Glomerular visceral epithelial cell (primary cell): ENCODE measurements at regions not wholly inside any gene's neighbourhood (a gene's known extent, or its start where the extent isn't known, plus 50 kb on each side); places are given as distances from the start of the nearest gene placed in this dataset.
A peak's percentile ranks its signal among the peaks of the same experiment; 100 is the strongest.
"Not testable (repeated sequence)": the region's sequence is repeated elsewhere in the genome, so short reads cannot be mapped to it uniquely, and the experiment has no call there.

Source experiments
- DNase-seq: peaks from one replicate; pipeline ENCODE4 v3.0.0-alpha.2; 2016; ENCODE audit errors: extremely low spot score

DNA sequence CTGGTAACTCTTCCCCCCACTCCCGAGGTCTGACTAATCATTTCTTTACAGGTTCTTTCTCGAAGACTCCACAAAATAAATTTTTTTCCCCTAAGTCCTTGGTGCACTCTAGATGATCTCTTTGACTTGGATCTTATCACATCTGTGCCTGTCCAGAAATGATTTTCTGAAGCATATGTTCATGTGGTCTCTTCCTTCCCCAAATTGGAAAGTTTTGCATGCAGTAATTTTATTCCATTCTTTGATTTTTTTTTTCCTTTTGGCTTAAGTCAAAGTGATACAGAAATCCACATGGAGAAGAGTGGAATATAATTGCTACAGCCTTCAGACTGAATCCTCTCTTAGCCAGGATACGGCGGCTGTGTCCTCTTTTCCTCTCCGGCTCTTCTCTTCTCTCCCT lies 213.3 kb downstream of the BMP4 start:
- no peak for DNase-seq

DNA sequence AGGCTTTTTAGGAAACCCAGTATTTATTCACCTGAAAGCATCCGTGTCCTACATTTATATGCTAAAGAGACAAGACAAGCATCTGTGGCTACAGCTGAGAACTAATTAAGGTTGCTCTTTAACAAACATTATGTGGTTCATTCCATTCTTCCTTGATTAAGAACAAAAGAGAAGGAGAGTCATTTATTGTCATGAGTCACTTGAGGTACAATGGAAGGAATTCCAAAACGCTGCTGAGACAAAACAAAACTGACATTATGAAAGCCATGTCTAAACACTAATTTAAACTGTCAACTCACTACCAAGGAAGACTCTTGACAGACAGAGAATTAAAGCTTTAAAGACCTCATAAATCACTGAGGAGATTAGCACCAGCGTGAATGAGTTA lies 214.4 kb downstream of the BMP4 start:
- no peak for DNase-seq

DNA sequence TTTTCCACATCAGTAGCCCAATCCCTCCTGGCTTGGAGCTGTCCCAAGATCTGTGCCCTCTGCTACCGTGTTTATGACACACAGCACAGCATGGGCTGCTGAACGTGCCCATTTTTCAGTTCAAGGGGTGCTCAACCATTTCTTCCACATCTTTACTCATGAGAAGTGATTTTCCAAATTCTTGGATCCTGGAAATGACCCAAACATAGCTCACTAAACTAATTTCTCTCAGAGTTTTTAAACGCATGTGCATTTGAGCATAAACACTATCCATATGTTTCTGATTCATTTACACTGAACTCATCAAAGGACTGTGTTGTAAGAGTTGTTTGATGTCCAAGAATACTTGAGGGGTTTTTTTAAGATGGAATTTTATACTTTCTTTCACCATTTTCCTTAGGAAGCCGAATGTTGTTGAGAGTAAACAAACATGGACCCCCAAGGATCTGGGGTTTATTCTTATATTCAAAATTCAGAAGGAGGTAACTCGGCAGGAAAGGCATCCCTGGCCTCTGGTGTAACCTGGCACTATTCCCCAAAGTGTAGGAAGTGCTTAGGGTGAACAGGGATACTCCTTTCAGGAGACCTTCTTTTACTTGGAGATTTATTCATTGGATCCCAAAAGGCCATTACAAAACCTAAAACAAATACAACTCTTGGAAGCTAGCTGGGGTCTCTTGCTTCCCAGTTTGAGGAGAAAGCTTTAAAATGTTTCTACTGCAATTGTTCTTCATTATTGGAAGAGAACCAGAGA lies 215.0 kb downstream of the BMP4 start:
- DNase-seq, result peak; percentile 90

DNA sequence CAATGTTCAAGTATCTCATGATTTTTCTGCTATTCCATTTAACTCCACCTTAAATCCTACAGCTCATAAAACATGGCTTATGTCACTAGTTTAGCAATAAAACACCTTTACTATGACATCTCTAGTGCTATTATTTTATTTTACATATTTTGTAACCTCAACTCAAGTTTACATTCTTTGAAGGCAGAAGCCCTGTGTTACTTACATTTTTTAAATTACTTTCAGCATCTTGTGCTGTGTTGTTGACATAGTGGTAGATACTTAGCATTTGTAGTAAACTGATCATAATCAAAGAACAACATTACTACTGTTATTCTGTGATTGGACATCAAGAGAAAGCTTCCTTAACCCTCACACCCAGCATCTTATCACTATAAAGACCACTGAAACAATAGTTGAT lies 216.1 kb downstream of the BMP4 start:
- DNase-seq, result no peak

DNA sequence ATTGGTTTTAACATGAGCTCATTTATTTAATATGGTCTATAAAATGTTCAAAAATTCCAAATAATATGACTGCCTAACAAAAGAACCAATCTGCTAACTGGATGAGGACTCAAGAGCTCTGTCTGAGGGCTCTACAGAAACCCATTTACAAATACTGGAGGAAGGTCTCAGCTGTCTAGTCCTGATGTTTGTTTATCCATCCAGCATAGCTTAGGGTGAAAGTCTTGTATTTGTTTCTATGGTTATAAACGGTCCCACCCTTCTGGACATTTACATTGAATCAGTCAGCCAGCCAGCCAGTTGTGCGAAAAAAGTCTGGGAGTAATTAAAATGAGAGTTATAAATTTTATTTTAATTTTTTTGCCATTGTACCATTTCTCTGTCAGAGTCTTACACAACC lies 220.7 kb downstream of the BMP4 start:
- DNase-seq, result no peak

DNA sequence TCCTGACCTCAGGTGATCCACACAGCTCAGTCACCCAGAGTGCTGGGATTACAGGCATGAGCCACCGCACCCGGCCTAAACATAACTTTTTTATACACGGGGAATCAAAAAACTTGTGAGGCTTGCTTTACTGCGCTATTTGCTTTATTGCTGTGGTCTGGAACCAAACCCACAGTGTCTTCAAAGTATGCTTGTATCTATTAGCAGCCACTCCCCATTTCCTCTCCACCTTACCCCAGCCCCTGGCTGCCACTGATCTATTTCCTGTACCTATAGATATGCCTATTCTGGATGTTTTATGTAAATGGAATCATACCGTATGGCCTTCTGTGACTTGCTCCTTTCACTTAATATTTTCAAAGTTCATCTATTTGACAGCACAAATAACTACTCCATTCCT lies 233.4 kb downstream of the BMP4 start:
- DNase-seq, result no peak

DNA sequence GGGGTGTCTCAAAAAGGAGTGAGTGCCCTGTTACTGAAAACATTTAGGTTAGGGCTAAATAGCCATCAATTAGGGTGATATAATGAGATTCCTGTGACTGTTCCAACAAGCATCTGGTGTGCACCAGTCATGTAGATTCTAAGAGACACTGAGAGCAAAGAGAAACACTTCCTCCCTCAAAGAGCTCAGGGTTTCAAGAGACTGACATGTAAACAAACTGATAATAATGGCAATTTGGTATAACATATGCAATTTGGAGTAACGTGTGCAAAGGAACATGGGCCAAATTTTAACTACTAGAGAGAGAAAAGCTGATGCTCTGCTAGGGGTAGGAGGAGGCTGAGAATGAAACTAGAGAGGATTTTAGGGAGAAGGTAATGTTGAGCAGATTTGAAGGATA lies 237.1 kb downstream of the BMP4 start:
- DNase-seq, result no peak

DNA sequence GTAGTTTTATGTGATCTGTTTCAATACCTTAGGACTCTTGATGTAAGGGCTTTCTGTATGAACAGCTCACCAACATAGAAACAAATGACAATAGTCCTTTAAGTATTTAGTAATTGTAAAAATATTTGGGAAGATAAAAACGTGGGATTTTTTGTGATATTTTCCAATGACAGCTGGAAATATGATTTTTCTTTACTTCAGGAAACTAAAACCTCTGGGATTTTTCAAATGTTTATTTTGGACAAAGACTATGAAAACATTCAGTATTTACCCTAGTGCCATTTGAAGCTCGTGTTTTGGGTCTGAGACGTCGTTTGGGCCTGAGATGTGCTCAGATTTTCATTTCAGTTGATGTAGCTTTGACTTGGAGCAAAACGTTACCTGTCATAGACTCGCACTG lies 240.0 kb downstream of the BMP4 start:
- DNase-seq, result no peak

DNA sequence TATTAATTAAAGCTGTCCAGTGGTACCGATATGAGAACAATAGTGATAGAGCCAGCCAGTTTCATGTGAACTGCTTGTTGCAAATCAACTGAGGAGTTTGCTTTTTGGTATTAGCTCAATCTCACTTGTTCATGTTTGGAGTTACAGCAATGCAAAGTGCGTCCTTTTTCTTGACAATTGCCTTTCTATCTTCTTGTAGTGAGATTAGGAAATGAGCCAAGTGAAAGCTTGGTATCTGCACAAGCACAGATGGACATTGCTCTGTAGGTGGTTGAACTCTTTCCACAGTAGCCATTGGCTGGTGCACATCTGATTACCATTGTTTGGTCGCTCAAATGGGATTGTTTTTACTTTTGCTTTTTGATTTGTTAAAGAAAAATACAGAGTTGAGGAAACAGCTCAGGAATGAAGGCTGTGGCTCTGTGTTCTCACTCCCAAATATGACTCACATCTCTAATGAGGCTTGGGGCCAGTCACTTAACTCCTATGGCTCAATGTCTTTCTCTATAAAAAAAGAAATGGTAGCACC lies 241.4 kb downstream of the BMP4 start:
- peak; percentile 54 for DNase-seq

DNA sequence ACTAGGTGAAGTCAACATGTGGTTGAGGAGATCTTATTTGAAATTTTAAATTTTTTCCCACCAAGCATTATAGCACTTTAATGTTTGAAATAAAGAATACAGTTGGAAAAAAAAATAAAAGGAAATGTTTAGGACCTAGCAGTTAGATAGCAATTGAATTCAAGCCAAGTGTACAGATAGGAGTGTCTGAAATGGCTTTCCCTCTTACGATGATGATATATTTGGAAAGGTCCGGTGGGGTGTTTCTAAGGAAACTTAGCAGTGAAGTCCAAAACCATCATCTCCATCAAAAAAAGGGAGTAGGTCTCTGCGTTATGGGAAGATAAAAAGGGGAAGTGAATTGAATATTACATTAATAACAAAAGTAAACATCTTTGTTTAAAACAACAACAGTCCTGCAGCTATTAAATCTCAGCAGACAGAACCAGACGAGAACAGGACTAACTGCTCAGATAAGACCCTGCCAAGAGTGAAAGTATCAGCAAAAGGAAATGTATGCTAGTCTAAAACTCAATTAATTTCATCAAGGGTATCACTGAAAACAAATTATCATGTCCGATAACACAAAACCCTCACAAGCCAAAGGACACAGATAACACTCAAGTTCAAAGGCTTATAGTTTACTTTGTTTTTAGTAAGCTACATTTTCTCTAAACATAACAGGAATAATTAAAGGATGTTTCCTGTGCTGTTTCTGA lies 242.0 kb downstream of the BMP4 start:
- DNase-seq, result no peak

DNA sequence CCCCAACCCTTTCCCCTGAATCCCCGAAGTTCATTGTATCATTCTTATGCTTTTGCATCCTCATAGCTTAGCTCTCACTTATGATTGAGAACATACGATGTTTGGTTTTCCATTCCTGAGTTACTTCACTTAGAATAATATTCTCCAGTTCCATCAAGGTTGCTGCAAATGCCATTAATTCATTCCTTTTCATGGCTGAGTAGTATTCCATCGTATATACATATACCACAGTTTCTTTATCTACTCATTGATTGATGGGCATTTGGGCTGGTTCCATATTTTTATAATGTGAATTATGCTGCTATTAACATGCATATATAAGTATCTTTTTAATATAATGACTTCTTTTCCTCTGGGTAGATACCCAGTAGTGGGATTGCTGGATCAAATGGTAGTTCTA lies 243.7 kb downstream of the BMP4 start:
- DNase-seq, result not testable (repeated sequence)

DNA sequence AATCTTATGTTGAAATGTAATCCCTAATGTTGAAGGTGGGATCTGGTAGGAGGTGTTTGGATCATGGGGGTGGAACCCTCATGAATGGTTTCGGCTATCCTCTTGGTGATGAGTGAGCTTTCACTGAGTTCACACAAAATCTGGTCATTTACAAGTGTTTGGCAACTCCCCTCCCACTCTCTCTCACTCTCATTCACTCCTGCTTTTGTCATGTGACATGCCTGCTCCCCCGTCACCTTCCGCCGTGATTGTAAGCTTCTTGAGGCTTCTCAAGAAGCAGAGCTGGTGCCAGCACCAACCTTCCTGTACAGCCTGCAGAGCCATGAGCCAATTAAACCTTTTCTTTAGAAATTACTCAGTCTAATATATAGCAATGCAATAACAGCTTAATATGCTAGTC lies 245.4 kb downstream of the BMP4 start:
- DNase-seq, result no peak

DNA sequence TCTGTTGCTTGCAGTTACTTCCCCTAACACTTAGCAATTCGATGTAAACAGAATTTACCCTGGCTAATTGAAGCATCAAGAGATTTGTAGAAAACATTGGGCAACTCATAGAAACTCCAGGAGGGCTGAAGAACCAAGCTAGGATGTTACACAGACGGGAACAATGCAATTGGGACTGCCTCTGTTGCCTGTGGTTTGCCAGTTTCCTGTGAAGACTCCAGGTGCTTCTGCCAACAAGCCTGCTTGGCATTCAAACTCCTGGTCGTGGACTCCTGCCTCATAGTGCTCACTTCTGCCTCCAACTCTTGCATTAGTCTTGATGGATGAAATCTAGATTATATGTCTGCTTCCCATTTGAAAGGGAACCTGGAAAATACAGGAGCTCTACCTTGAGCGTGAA lies 246.0 kb downstream of the BMP4 start:
- peak; percentile 1 for DNase-seq

DNA sequence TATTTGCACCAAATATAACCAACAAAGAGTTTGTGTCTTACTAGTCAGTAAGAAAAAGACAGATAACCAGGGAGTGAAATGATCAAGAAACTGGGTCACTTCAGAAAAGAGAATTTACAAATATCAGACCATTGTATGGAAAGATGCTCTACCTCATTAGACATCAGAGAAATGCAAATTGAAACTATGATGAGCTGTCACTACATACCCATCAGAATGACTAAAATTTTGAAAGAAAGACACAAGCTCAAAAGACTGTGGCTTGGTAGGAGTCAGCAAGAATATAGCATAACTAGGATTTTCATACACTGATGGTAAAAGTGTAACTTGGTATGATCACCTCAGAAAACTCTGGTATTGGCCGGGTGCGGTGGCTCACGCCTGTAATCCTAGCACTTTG lies 247.2 kb downstream of the BMP4 start:
- DNase-seq, result no peak

DNA sequence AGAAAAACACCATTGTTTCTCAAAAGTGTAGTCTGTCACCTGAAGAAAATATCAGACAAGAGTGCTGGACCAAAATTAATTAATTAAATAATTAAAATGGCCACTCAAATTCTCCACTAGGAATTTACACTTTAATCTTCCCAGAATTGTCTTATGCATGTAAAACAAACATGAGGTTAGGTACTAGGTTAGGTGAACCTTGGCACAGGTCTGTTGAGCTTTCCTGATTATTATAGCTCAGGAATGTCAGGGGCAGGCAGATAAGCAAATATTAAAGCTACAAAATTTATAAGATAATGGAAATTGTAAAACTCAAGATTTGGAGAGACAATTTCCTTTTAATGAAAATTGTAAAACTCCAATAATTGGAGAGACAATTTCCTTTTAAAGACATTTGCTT lies 253.2 kb downstream of the BMP4 start:
- no peak for DNase-seq

DNA sequence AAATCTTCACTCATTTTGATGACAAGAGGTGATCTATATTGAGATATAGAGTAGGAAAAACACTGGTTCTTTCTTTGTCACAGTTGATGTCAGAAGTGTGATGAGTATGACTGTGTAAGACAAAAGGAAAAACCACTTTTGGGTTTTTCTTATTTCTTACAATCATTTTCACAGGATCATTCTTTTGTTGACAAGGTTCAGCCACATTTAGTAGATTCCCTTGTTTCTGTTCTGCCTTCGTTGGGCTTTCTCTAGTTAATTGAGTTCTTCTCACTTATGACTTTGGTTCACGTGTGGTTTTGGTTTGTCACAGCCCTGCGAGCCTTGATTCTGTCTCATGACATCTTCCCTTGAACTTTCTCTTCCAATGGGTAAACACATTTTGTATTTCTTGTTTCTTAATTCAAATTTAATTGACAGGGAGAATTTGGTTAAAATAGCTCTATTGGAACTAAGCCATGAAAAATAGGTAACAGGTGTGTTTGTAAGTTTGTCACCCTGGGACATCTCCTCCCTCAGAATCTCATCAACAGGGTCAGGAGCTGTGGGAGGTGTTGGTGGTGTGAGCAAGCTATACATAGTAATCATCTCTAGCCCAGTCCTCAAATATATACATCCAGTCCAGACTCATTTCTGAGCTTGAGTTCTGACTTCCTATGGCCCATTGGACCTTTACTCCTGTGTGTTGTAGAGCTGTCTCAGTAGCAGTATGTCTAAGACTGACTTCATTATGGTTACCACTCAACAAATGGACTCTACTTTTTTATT lies 255.3 kb downstream of the BMP4 start:
- DNase-seq, result no peak

DNA sequence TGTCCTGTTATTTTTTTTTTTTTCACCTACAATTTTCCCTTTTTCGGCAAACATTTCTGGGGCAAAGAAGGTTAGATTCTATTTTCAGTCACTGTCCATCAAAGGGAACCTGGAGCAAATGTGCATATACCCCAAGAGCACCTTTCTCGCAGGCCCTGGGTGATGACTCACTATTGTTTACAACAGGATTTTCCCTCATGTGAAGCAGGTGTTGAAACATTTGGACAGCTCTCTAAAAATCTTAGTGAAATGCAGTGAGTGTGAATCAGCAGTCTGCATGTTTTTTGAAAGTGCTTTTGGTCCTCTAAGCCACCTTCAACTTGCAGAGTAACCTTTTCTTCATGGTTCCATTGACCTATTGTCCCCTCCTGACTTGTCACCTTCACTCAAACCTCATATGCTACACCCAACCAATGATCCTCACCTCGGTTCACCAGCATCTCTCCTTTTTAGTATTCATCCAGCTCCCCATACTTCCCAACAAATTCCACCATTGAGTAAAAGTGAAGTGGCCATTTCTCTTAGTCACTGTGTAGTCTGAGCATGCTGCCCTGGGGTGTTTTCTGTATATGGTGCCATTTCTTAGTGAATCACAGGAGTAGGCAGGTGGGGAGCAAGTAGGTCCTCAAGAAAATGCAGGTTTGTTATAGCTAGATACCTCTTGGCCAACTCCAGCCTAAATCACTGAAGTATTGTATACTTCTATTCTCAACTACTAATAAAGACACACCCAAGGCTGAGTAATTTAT lies 260.2 kb downstream of the BMP4 start:
- DNase-seq, result no peak

DNA sequence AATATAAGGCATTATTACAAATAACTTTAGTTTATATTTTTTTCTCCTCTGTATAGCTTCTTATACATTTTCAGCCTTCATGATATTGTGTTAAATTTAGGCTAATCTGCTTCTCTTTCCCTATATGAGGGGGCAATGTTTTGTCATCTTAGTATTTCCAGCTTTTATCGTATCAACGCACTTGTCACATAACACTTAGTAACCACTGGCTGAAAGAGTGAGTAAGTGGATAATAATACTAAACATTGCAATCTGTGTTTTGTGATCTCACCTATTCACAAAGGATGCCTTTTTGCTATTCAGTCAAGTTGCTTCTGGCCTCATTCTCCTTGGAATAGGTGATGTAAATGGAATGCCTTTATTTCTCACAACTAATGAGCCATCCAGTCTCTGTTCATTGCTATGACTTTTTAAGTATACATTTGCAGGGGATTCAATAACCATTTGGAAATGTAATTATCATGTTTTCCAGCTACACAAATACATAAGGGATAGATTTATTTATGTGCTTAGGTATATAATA lies 260.9 kb downstream of the BMP4 start:
- DNase-seq, result no peak

DNA sequence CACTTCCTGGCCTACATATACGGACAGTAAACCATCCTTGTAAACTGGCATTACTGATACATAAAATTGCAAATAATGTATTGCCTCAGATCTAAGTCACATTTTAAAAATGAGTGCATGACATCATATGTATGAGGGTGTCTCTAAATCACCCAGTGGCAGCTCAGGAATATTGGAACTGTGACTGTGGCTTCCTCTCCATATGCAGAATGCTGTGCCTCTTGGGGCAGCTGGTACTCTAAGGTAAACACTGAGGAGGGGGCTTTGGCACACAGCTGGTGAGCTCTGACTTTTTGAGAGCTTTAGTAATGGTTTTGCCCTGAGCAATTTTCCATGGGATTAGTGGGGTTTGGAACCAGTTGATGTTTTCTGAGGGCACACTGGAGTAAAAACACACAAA lies 263.7 kb downstream of the BMP4 start:
- no peak for DNase-seq

DNA sequence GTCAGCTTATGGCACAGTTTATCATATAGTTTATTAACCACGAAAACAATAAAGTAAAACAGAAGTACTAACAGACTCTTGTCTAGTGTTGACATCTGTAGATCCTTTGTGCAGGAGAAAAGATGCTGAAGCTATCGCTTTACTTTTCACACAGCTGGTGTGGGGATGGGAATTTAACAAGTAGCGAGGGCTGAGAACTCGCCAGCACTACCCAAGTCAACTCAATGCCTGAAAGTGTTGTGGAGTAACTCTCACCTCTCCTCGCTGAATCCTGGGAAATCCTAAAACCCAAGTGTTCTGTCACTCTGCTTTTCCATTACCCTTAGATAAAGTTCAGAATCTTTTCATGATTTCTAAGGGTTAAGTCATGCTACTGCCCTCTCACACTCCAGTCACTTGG lies 264.2 kb downstream of the BMP4 start:
- DNase-seq, result no peak

DNA sequence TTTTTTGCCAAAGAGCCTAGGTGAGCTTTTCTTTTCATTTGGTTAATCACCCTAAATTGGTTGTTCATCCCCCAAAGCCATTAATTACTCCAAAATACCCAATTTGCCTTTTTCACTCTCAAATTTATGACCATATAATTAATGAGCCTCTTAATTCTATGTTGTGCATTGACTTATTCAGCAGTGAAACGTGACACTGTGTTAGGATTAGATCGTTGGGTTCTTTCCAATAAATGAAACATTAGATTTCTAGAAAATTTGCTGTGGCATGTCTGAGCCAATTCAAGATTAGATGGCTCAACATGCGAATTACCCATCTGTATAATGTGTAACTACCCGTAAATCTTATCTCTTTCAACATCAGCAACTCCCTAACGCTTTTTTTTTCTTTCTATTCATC lies 273.4 kb downstream of the BMP4 start:
- DNase-seq, result no peak

DNA sequence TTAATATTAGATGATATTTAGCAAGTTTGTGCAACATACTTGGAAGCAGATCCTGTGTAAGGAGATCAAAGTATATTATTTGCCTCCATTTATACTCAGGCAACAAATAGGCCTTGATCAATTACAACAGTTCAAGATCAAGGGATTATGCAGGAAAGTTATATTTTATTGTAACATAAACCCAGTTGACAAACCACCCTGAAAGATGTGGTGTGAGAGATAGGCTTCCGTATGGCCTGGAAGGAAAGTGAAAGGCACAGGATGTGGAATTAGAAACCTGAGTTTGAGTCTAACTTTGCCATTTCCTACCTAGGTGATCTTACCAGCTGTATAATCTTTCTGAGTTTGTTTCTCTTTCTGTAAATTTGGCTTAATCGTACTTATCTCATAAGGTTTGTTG lies 284.1 kb downstream of the BMP4 start:
- DNase-seq, result no peak
